HL-60 (cell line): ENCODE measurements at regions not wholly inside any gene's neighbourhood (a gene's known extent, or its start where the extent isn't known, plus 50 kb on each side); places are given as distances from the start of the nearest gene placed in this dataset.

ENCODE experiments used
- DNase-seq, 2 experiments: peaks; one replicate each; pipeline ENCODE4 v3.0.0-alpha.2; 2010 to 2020; ENCODE audit warnings: low read depth in 1 of 2, low spot score in 1 of 2
- H3K27ac ChIP-seq: fragments of 250-450 bp; sonication (Bioruptor Pico); replicated peaks from 2 replicates; pipeline ENCODE4 v1.5.1; 2020; ENCODE audit warnings: mild to moderate bottlenecking, moderate library complexity
- H3K27me3 ChIP-seq: fragments of 250-450 bp; sonication (Bioruptor Pico); 2 replicates; pipeline ENCODE4 v1.5.1; 2021; ENCODE audit warnings: mild to moderate bottlenecking, moderate library complexity; ENCODE audit not compliant: insufficient read depth, poor library complexity, severe bottlenecking
- H3K4me3 ChIP-seq: replicated peaks from 2 replicates; pipeline ENCODE4 v1.5.1; 2011; ENCODE audit warnings: mild to moderate bottlenecking, control low read depth, low read length; ENCODE audit not compliant: insufficient read depth
- GABPA ChIP-seq: IDR thresholded peaks from 2 replicates; pipeline ENCODE4 v1.6.1; 2012; ENCODE audit warnings: low read depth
- POLR2AphosphoS5 ChIP-seq: IDR thresholded peaks from 2 replicates; pipeline ENCODE4 v1.6.1; 2012; ENCODE audit warnings: low read depth
- SPI1 ChIP-seq: IDR thresholded peaks from 2 replicates; pipeline ENCODE4 v1.6.1; 2012; ENCODE audit warnings: low read depth, mild to moderate bottlenecking, borderline replicate concordance
- TF ChIP-seq, protein P1 (sequence below): IDR thresholded peaks from 2 replicates; pipeline ENCODE4 v1.6.1; 2012; ENCODE audit warnings: low read depth; ENCODE audit not compliant: insufficient replicate concordance
- TF ChIP-seq, protein P2 (sequence below): IDR thresholded peaks from one replicate; pipeline ENCODE4 v1.5.1; 2011; ENCODE audit warnings: low read length, control low read depth, inconsistent platforms; ENCODE audit not compliant: insufficient read depth

DNA sequence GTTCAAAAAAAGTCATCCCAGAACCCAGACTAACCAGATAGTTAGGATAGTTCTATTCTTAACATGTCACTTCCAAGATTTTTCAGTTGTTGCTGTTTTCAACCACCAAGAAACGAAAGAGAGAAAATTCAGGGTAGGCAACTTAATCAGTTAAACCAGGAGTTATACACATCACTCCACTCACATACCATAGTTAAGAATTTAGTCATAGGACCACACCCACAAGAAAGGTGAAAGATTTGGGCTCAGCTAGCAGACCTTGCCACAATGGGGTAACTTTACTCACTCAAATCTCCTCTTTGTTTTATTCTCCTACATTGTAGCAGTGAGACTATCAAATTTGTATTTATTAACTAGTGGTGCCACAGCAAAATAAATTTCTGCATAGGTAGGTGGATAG is 473.6 kb downstream of the NUP35 start:
- TF ChIP-seq POLR2AphosphoS5 (no peak), GABPA (no peak), SPI1 (no peak)
- TF ChIP-seq, protein P1, sequence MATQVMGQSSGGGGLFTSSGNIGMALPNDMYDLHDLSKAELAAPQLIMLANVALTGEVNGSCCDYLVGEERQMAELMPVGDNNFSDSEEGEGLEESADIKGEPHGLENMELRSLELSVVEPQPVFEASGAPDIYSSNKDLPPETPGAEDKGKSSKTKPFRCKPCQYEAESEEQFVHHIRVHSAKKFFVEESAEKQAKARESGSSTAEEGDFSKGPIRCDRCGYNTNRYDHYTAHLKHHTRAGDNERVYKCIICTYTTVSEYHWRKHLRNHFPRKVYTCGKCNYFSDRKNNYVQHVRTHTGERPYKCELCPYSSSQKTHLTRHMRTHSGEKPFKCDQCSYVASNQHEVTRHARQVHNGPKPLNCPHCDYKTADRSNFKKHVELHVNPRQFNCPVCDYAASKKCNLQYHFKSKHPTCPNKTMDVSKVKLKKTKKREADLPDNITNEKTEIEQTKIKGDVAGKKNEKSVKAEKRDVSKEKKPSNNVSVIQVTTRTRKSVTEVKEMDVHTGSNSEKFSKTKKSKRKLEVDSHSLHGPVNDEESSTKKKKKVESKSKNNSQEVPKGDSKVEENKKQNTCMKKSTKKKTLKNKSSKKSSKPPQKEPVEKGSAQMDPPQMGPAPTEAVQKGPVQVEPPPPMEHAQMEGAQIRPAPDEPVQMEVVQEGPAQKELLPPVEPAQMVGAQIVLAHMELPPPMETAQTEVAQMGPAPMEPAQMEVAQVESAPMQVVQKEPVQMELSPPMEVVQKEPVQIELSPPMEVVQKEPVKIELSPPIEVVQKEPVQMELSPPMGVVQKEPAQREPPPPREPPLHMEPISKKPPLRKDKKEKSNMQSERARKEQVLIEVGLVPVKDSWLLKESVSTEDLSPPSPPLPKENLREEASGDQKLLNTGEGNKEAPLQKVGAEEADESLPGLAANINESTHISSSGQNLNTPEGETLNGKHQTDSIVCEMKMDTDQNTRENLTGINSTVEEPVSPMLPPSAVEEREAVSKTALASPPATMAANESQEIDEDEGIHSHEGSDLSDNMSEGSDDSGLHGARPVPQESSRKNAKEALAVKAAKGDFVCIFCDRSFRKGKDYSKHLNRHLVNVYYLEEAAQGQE: no peak
- TF ChIP-seq, protein P2, sequence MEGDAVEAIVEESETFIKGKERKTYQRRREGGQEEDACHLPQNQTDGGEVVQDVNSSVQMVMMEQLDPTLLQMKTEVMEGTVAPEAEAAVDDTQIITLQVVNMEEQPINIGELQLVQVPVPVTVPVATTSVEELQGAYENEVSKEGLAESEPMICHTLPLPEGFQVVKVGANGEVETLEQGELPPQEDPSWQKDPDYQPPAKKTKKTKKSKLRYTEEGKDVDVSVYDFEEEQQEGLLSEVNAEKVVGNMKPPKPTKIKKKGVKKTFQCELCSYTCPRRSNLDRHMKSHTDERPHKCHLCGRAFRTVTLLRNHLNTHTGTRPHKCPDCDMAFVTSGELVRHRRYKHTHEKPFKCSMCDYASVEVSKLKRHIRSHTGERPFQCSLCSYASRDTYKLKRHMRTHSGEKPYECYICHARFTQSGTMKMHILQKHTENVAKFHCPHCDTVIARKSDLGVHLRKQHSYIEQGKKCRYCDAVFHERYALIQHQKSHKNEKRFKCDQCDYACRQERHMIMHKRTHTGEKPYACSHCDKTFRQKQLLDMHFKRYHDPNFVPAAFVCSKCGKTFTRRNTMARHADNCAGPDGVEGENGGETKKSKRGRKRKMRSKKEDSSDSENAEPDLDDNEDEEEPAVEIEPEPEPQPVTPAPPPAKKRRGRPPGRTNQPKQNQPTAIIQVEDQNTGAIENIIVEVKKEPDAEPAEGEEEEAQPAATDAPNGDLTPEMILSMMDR: no peak
- no peaks in the 10 kb centered on the region for H3K27me3 ChIP-seq
- no peak overlapping the region for H3K4me3 ChIP-seq
- no peak overlapping the region for H3K27ac ChIP-seq
- DNase-seq: no peak

DNA sequence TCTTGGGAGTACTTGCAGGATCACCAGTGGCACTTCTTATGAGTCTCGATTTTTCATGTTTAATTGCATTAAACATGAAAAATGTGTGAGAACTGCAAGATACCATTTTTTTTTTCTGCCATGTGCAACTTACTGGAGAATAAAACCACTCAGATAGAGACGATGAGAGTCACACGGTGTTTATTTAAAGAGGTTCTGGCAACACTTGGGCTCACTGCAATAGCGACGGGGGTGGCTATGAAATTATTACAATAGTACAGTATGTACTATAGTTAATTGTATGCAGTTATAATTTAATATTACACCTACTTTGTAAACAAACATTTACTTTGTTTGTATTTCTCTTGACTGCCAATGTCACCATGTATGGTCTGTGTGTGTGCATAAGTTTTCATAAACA is 479.8 kb downstream of the NUP35 start:
- TF ChIP-seq SPI1 (no peak), POLR2AphosphoS5 (no peak), GABPA (no peak)
- TF ChIP-seq, protein P2: no peak
- TF ChIP-seq, protein P1: no peak
- DNase-seq: no peak

DNA sequence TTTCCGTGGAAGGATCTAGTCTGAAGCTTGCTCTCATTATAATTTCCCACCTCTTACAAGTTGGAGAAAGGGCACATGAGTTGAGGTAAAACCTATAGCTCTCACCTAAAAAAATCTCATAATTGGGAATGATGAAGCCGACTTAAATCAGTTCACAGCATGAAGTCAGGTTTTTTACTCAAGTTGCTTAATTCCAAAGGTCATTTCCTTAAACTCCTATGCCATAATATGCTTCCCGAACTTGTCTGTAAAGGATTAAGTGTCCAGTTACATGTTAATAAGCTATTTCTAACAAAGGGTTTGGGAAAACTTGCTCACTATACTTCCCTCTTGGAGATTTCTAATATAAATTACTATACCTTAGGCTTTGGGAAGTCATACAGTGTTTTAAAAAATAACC is 481.2 kb downstream of the NUP35 start:
- no peak for TF ChIP-seq SPI1
- TF ChIP-seq, protein P1: no peak
- TF ChIP-seq POLR2AphosphoS5: no peak
- no peak for TF ChIP-seq GABPA
- TF ChIP-seq, protein P2: no peak
- H3K27ac ChIP-seq: no peak overlapping the region
- no peak for DNase-seq
- no peak overlapping the region for H3K4me3 ChIP-seq
- no peaks in the 10 kb centered on the region for H3K27me3 ChIP-seq

More for the DNA sequence above, 479.8 kb downstream of the NUP35 start:
- H3K27ac ChIP-seq: no peak overlapping the region
- no peaks in the 10 kb centered on the region for H3K27me3 ChIP-seq
- no peak overlapping the region for H3K4me3 ChIP-seq
